HFF-Myc (cell line): ENCODE measurements at regions not wholly inside any gene's neighbourhood (a gene's known extent, or its start where the extent isn't known, plus 50 kb on each side); places are given as distances from the start of the nearest gene placed in this dataset.

Experiments
- DNase-seq: peaks from one replicate; pipeline ENCODE4 v3.0.0-alpha.2; 2011; ENCODE audit warnings: low read depth; ENCODE audit errors: extremely low read depth
- H3K4me3 ChIP-seq: replicated peaks from 2 replicates; pipeline ENCODE4 v1.5.1; 2011; ENCODE audit warnings: low read depth, mild to moderate bottlenecking, control low read depth, low read length
- TF ChIP-seq, protein P1 (sequence below): IDR thresholded peaks from 2 replicates; pipeline ENCODE4 v1.5.1; 2012; ENCODE audit warnings: mild to moderate bottlenecking, low read depth, low read length, control low read depth; ENCODE audit errors: missing control alignments

DNA sequence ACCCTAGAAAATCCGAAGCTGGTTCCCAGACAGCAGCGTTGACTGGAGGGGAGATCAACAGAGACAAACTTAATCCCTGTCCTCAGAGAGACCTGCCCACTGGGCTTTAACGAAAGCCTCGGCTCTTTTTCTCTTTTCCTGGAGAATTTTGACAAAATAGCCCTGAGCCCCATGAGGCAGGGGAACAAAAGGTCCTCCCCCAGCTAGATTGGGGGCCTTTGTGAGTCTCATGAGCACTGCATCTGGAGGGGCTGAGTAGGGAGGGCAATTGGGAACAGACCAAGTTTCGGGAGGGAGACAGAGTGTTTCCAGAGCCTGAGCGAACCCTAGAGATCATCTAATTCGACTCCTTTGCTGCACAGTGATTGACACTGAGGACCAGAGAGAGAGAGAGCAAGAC is 123.9 kb upstream of the HAAO start:
- H3K4me3 ChIP-seq = no peak overlapping the region
- TF ChIP-seq, protein P1, sequence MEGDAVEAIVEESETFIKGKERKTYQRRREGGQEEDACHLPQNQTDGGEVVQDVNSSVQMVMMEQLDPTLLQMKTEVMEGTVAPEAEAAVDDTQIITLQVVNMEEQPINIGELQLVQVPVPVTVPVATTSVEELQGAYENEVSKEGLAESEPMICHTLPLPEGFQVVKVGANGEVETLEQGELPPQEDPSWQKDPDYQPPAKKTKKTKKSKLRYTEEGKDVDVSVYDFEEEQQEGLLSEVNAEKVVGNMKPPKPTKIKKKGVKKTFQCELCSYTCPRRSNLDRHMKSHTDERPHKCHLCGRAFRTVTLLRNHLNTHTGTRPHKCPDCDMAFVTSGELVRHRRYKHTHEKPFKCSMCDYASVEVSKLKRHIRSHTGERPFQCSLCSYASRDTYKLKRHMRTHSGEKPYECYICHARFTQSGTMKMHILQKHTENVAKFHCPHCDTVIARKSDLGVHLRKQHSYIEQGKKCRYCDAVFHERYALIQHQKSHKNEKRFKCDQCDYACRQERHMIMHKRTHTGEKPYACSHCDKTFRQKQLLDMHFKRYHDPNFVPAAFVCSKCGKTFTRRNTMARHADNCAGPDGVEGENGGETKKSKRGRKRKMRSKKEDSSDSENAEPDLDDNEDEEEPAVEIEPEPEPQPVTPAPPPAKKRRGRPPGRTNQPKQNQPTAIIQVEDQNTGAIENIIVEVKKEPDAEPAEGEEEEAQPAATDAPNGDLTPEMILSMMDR = no peak
- DNase-seq = no peak

DNA sequence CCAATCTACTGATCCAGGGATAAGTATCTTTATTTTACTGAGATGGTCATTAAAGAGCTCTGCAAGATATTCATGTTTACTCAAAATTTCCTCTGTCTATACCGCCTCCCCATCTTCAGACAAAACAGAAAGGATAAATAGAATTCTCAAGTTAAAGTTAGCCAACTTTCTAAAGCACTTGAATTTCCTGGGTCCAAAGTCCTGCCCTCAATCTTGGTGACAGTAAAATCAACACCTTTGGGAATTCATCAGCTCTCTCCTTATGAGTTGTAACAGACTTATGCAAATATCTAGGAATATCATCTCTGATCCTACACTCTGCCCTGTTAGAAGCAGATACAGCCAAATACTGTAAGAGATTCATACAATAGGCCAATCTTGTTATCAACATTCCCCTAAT is 122.5 kb upstream of the HAAO start:
- no peak overlapping the region for H3K4me3 ChIP-seq
- TF ChIP-seq, protein P1 = no peak
- no peak for DNase-seq

DNA sequence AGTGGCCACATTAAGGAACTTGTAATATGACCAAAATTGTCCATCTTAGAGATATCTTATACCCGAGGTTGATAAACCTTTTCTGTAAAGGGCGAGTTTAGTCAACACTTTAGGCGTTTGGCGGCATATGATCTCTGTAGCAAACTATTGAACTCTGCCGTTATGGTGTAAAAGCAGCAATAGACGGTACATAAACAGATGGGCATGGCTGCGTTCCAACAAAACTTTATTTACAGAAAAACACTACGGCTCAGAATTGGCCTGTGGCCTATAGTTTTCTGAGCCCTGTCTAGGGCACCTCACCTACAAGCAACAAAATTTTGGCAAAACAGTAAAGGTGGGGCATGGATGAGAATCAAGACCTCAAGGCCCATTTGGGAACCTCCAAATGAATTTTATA is 121.9 kb upstream of the HAAO start:
- no peak for DNase-seq
- H3K4me3 ChIP-seq = no peak overlapping the region
- TF ChIP-seq, protein P1 = no peak

DNA sequence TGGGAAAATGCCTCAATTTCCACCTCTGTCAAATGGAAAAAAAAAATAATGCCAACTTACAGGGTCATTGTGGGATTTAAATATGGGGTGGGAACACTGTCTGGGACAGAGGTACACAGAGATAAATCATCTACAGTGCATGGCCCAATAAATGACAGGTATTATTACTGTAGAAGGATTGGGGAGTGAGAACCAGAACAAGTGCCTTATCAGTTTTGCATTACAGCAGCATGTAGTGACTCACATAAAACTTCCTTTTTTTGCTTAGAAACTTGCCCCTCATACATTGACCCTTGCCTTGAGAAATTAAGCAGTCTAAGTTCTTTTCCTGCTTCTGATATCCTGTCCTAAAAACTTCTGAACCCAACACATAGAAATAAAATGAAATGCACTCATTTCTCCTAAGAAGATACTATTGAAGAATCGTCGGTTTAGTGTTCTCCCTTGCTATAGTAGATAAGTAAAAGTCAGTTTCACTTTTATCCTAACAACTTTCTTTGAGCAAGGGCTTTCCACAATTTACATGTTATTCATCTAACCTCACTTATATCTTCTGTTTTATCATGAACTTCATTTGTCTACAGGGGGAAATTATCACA is 121.0 kb upstream of the HAAO start:
- no peak overlapping the region for H3K4me3 ChIP-seq
- TF ChIP-seq, protein P1 = no peak
- no peak for DNase-seq

DNA sequence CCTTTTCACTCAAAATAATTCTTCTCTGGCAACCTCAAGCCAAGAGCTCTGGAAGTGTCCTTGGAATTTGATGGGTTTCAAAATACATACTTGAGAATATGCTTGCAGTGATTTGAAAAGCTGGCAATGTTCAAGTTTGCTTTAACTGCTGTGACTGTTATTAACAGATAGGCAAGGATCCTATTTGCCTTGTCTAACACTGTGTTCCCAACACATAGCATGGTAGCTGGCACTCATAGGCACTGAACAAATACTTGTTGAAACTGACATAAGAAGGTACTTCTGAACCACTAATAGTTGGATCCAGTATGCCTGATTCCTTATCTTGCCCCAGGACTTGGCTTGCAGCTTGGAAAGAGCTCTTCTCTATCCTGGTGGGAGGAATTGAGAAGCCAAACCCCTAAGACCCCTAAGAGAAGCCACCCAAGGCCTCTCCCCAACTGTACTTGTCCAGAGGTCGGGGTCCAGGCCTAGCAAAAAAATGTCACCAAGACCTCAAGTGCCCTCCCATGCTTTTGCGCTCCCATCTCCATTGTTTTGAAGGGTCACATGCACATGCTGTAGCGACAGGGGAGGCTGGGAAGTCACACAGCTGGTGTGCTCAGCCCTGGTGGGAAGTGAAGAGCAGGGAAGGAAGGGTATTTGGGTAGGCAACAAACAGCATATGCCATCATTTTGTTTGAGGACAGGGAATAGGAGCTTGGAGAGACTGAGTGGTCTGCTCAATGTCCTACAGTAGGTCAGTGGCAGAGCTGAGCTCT is 118.4 kb upstream of the HAAO start:
- TF ChIP-seq, protein P1 = no peak
- H3K4me3 ChIP-seq = no peak overlapping the region
- DNase-seq = no peak

DNA sequence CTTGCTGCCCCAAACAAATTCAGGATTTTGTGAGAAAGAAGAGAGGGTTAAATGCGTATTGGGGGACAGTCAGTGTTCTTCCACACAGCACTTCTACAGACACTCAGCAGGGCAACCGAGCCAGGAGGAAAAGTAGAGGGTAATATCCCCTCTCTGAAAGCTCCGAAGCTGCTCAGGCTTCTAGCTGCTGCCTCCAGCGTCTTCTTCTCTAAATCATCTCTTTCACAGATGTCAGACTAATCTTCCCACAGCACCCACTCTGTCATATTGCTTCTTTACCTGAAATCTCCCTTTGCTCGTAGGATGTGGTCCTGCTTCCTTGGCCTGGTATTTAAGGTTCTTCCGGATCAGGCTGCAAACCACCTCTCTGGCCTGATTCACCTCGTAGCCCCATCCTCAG is 117.6 kb upstream of the HAAO start:
- TF ChIP-seq, protein P1 = no peak
- DNase-seq = no peak
- H3K4me3 ChIP-seq = no peak overlapping the region
